HG02973 (cell line): ENCODE measurements at regions not wholly inside any gene's neighbourhood (a gene's known extent, or its start where the extent isn't known, plus 50 kb on each side); places are given as distances from the start of the nearest gene placed in this dataset.

Experiments
- ATAC-seq: cut with Tn5 transposase; IDR thresholded peaks from one replicate; pipeline ENCODE4 v1.9.1; 2021; ENCODE audit warnings: moderate library complexity; ENCODE audit not compliant: unreplicated experiment

DNA sequence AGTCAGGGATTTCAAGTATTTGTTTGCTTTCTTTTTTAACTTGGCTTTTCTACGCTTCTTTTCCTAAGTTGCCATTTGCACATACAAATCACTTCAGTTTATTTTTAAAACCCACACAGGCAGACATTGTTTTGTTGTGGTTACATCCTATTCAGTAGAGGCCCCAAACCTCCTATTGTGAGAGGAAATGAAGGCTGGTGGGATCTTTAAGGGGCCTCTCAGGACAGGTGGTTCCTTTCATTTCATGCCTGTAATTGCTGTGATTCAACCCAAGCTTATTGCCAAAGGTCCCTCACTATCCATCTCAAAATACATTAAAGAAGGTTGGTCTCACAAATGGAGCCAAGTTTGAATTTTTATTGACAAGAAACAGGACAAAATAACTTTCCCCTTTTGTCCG is 257.1 kb downstream of the ADAMTS20 start:
- no peak for ATAC-seq

GRCh38 chr12:43294147-43294546 is 257.9 kb downstream of the ADAMTS20 start:
- no peak for ATAC-seq

DNA sequence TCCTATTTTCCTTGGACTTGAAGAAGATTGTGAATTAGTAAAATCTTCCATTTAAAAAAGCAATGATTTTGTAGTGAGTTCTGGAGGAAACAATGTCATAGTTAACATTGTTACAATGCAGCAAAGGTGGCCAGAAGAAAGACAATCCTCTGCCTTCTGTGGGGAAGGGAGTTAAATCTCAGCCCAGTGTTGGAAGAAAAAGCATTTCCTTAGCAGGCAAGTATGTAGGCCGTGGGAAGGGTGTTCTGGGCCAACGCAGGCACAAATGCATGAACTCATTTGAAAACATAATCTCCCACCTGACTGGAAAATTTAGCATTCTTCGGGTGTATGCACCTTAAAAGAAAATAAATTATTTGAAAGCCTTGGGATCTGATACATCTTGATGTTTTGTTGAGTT is 258.6 kb downstream of the ADAMTS20 start:
- no peak for ATAC-seq

GRCh38 chr12:43292699-43293098 is 259.3 kb downstream of the ADAMTS20 start:
- ATAC-seq, result no peak

- no peak for ATAC-seq
Observed at GRCh38 chr12:43291516-43291915, 260.5 kb downstream of the ADAMTS20 start.

GRCh38 chr12:43290836-43291235 is 261.2 kb downstream of the ADAMTS20 start:
- ATAC-seq, result no peak

GRCh38 chr12:43289426-43289801 is 262.6 kb downstream of the ADAMTS20 start:
- no peak for ATAC-seq

GRCh38 chr12:43288671-43289425 is 263.2 kb downstream of the ADAMTS20 start:
- no peak for ATAC-seq

DNA sequence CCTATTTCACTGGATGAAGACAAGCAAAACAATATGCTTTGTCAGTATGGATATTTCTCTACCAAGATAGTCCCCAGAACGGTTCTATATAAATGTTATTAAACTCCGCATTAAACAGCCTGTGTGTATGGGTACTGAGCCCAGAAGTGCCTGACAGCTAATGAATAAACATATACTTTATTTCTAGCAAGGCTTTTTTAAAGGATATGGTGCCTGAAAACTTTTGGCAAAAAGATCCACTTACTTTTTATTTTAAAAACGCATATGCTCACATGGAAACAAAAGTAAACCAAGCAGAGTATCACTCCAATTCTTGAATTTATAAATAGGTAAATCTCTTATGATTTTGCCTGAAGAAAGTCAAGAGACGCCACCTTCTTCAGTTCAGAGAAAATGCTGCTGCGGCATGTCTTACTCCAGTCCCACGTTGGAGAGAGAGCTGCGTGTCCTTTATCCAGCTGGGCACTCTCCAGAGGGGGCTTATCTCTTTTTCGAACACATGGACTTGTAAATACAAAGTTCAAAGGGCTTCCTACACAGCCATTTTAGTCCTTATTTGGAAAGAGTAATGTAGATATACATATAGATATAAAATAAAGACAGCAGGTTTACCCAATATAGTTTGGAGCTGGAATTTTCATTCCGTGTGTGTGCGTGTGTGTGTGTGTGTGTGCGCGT is 264.2 kb downstream of the ADAMTS20 start:
- ATAC-seq, result no peak

DNA sequence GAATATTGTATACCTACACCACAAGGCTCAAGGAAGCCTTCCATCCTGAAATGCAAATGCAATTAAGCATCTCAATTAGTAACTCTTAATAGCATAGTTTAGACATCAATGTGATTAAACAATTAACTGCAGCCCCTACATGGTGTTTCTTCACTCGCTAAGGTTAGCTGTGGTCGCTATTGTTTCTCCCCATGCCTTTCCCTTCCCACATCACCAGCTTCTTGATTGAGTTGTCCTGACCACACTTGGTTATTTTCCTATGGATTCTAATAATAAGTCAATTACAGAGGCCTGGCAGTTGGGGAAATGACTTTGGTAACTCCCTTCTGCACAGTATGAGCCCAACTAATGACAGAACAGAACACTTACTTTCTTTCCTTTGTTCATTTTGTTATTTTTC is 265.0 kb downstream of the ADAMTS20 start:
- no peak for ATAC-seq

- peak; percentile 67 for ATAC-seq
Observed at GRCh38 chr12:43285159-43285598, 266.8 kb downstream of the ADAMTS20 start.

DNA sequence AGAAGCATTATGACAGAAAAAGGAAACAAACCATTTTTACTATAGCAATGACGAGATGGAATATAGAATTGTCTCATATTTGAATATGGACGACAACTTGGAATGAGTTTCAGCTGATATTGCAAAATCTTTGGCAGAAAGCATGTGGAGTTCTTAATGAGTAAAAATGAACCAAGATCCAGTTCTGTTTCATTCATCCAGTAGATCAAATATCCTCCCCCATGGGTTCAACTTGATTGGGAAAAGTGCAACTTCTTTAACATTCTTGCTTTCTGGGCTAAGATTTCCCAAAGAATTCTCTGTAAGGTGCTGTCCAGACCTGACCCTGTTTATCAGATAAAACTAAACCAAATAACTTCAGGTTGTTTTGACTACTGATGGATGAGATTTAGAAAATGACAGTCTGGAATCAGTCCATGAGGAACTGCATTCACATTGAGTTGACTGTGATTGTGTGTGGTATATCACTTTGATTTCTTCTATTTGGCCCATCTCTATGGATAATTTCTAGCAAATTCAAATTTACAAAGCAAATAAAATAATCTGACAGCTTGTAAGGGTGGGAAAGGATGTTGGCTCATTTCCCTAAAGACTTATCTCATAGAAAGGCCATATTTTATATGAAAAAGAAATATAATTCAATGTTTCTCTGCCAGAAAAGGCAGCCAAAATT is 267.4 kb downstream of the ADAMTS20 start:
- ATAC-seq, result no peak

- ATAC-seq, result no peak
Observed at GRCh38 chr12:43283206-43283605, 268.8 kb downstream of the ADAMTS20 start.

GRCh38 chr12:43282106-43282505 is 269.9 kb downstream of the ADAMTS20 start:
- ATAC-seq, result no peak

- ATAC-seq, result no peak
Observed at GRCh38 chr12:43281563-43281962, 270.4 kb downstream of the ADAMTS20 start.

DNA sequence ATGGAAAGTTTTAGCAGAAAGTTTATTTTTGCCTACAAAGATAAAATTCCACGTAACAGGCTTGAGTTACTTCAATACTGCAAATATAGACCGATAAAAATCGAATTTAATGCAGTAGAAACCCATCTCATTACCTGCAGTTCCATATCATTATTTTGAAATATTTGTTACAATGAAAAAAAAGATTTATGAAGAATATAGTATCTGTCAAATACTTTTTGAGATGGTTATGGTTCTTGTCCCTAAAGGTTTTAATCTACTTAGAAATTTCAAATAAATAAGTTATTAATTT is 273.5 kb downstream of the ADAMTS20 start:
- no peak for ATAC-seq

DNA sequence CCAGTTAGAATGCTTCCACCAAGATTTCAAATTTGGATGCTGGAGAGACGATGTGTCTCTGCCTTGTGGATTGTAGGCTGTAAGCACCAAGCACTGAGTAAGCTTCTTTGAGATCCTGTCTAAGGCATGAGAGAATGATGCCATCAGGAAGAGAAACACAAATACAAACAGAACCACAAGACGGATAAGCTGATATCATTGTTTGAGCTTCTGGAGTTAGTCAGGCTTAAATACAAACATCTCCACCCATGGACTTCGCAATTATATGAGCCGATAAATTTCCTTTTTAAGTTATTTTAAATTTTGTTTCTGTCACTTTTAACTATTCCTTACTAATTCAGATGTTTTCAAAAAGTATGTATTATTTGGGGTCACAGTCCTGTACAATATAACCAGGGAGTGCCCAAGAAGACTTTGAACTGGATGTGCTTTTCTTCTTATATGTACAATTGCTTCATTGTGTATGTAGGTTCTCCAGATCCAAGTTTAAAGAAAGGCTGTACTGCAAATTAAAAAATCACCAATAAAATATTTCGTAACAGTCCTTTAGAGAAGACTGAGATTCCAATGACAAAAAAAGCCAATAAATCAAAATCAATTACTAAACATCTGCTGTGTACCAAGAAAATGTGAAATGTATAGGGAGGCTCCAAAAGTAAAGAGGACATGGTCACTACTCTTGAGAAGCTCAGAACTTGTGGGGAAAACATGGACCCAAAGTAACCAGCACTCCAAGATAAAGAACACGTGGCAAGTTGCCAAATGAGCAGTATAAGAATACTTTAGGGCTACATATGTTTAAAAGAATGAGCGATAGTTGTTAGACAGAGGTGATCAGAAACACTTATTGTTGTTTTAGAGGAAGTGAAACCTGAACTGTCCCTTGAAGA is 274.1 kb downstream of the ADAMTS20 start:
- ATAC-seq, result peak; percentile 97

- ATAC-seq, result no peak
Observed at GRCh38 chr12:43273467-43273866, 278.5 kb downstream of the ADAMTS20 start.

DNA sequence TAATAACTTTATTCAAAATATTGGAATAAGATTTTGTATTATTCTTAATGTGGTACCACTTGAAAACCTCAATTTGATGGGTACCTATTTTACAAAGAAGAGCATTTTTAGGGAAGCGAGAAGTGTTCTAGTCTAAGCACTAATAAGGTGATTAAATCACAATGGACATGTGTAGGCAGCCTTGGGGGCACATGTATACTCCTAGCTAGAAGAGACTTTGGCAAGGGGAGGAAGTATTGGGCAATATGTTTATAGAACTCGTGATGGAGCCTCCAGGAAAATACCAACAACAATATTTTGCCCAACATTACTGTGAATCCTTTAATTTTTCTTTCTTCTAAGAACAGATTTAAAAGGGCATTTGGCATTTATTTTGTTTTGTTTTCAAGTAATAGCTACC is 280.3 kb downstream of the ADAMTS20 start:
- ATAC-seq, result no peak

GRCh38 chr12:43267818-43268217 is 284.2 kb downstream of the ADAMTS20 start:
- no peak for ATAC-seq

DNA sequence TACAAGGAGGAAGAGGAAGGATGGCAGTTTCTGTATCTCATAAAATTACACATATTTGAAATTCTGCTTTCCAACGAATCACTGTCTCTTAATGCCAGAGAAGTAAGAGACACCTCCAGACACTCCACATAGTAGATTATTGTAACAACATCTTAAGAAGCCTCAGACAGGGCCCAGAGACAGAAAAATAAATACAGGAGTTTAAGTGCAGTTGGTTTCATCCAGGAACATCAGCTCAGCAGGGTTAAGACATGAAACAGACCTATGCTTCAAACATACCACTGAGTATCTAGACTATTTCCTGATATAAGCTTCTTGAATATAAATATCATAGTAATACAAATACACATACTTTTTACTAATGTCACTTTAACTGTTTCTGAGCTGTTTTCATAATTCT is 290.3 kb downstream of the ADAMTS20 start:
- no peak for ATAC-seq
